Lung (tissue), 11 donors: ENCODE measurements at regions not wholly inside any gene's neighbourhood (a gene's known extent, or its start where the extent isn't known, plus 50 kb on each side); places are given as distances from the start of the nearest gene placed in this dataset.

Experiments used
- ATAC-seq: fragments of 200-7000 bp; cut with Tn5 transposase; one replicate; pipeline ENCODE4 v1.9.1; 2020; ENCODE audit warnings: moderate number of reproducible peaks; ENCODE audit not compliant: insufficient read depth, low FRiP score
- DNase-seq, 3 donors: peaks; one replicate each; pipeline ENCODE4 v3.0.0-alpha.2; 2013 to 2017
- H3K27ac ChIP-seq, 2 donors: one replicate each; pipeline ENCODE4 v1.5.1; 2013; ENCODE audit warnings: mild to moderate bottlenecking in 2 of 2, moderate library complexity in 2 of 2, control low read depth in 1 of 2, inconsistent platforms in 1 of 2, low read depth in 1 of 2, low read length in 1 of 2
- H3K27me3 ChIP-seq, 3 donors: one replicate each; pipeline ENCODE4 v1.5.1; 2013; ENCODE audit warnings: low read length in 2 of 3; ENCODE audit not compliant: control insufficient read depth in 3 of 3, insufficient read depth in 3 of 3
- H3K36me3 ChIP-seq, 4 donors: one replicate each; pipeline ENCODE4 v1.5.1; 2013; ENCODE audit warnings: low read length in 4 of 4, mild to moderate bottlenecking in 1 of 4, moderate library complexity in 1 of 4; ENCODE audit not compliant: control insufficient read depth in 4 of 4, insufficient read depth in 4 of 4
- H3K4me1 ChIP-seq, 5 donors: one replicate each; pipeline ENCODE4 v1.5.1; 2013; ENCODE audit warnings: low read length in 5 of 5, mild to moderate bottlenecking in 2 of 5, moderate library complexity in 1 of 5; ENCODE audit not compliant: control insufficient read depth in 5 of 5, insufficient read depth in 5 of 5
- H3K4me3 ChIP-seq: one replicate; pipeline ENCODE4 v1.5.1; 2013; ENCODE audit warnings: mild to moderate bottlenecking, control low read depth, moderate library complexity
- H3K9ac ChIP-seq, 2 donors: one replicate each; pipeline ENCODE4 v1.5.1; 2013; ENCODE audit warnings: low read length in 2 of 2, control low read depth in 1 of 2; ENCODE audit not compliant: insufficient read depth in 1 of 2
- H3K9me3 ChIP-seq, 4 donors: one replicate each; pipeline ENCODE4 v1.5.1; 2013; ENCODE audit warnings: low read length in 3 of 4, mild to moderate bottlenecking in 1 of 4, moderate library complexity in 1 of 4; ENCODE audit not compliant: control insufficient read depth in 4 of 4, insufficient read depth in 3 of 4
- CTCF ChIP-seq: IDR thresholded peaks from 2 replicates; pipeline ENCODE4 v1.5.1; 2012; ENCODE audit warnings: mild to moderate bottlenecking; ENCODE audit errors: control extremely low read depth, extremely low read depth
- WGBS, 2 donors: extraction: QIAGEN DNeasy Blood & Tissue Kit; methylation state at CpG; one replicate each; pipeline ENCODE4 v1.1.7; 2013; 5-methylcytosine and 5-hydroxymethylcytosine counted together
- donor health status: control.
- donor health status: control.
- donor health status: Bipolar disorder and iron deficiency.
- donor health status: healthy.
- donor health status: DM: yes; HTN: yes; CAD: no.

GRCh38 chr2:205925373-205926337 is 160.3 kb downstream of the INO80D start:
- DNase-seq (peak; percentile 86 to 87 (median 87)), ATAC-seq (peak; percentile 88)
- Histone ChIP-seq H3K9ac (peak overlapping the region in 1 of 2 donors; percentile 69), H3K36me3 (no peaks in the 10 kb centered on the region), H3K4me3 (no peak overlapping the region), H3K27ac (no peak overlapping the region), H3K27me3 (peaks cover 0 to 5% (median 0%) of the 10 kb centered on the region in 3 donors), H3K9me3 (no peaks in the 10 kb centered on the region), H3K4me1 (peaks cover 0 to 21% (median 0%) of the 10 kb centered on the region in 5 donors)
- 10 to 11% methylated on average over 33 of the region's 33 CpGs for WGBS, 2 donors
- peak; percentile 82 for TF ChIP-seq CTCF

- 90 to 93% methylated on average over 9 of the region's 9 CpGs for WGBS, 2 donors
- Histone ChIP-seq H3K36me3 (no peaks in the 10 kb centered on the region), H3K9ac (no peak overlapping the region), H3K27ac (no peak overlapping the region), H3K9me3 (no peaks in the 10 kb centered on the region), H3K4me3 (no peak overlapping the region), H3K4me1 (peaks cover 0 to 11% (median 0%) of the 10 kb centered on the region in 5 donors), H3K27me3 (peaks cover 0 to 5% (median 0%) of the 10 kb centered on the region in 3 donors)
- no peak for DNase-seq
- no peak for ATAC-seq
- no peak for TF ChIP-seq CTCF
Observed at GRCh38 chr2:205924676-205925075, 161.3 kb downstream of the INO80D start.

GRCh38 chr2:205915130-205915524 is 170.8 kb downstream of the INO80D start:
- no peak for ATAC-seq
- Histone ChIP-seq H3K27ac (no peak overlapping the region), H3K36me3 (no peaks in the 10 kb centered on the region), H3K27me3 (no peaks in the 10 kb centered on the region), H3K9ac (no peak overlapping the region), H3K9me3 (no peaks in the 10 kb centered on the region), H3K4me3 (no peak overlapping the region), H3K4me1 (peaks cover 0 to 19% (median 5%) of the 10 kb centered on the region in 5 donors)
- DNase-seq, result no peak
- TF ChIP-seq CTCF, result no peak
- 89 to 95% methylated on average over 1 of the region's 1 CpG for WGBS, 2 donors
